ENCODE measurements at regions not wholly inside any gene's neighbourhood (a gene's known extent, or its start where the extent isn't known, plus 50 kb on each side); places are given as distances from the start of the nearest gene placed in this dataset.

GRCh38 chr11:70731271-70732022 lies 333.1 kb downstream of the CTTN start:
- TF ChIP-seq POLR2A (IDR thresholded peaks at IDR 0.05): no peak
- TF ChIP-seq CTCF (IDR thresholded peaks at IDR 0.05): no peak

Measured in ovary (tissue), 3 donors.